Tibial nerve (tissue), 3 donors: ENCODE measurements at regions not wholly inside any gene's neighbourhood (a gene's known extent, or its start where the extent isn't known, plus 50 kb on each side); places are given as distances from the start of the nearest gene placed in this dataset.

Experiments used
- POLR2A ChIP-seq, 2 donors: fragments of 450-650 bp; IDR thresholded peaks; one replicate each; pipeline ENCODE4 v1.6.1; 2017; ENCODE audit warnings: antibody characterized with exemption in 2 of 2, mild to moderate bottlenecking in 2 of 2, moderate library complexity in 2 of 2
- TF ChIP-seq, protein P1 (sequence below), 5 experiments: fragments of 200-600 bp in 3 of 5; fragments of 450-650 bp in 2 of 5; sonication (generic) in 3 of 5; IDR thresholded peaks; one replicate each; pipeline ENCODE4 v1.5.1; 2016 to 2019; ENCODE audit warnings: antibody characterized with exemption in 5 of 5, mild to moderate bottlenecking in 3 of 5, moderate library complexity in 2 of 5

DNA sequence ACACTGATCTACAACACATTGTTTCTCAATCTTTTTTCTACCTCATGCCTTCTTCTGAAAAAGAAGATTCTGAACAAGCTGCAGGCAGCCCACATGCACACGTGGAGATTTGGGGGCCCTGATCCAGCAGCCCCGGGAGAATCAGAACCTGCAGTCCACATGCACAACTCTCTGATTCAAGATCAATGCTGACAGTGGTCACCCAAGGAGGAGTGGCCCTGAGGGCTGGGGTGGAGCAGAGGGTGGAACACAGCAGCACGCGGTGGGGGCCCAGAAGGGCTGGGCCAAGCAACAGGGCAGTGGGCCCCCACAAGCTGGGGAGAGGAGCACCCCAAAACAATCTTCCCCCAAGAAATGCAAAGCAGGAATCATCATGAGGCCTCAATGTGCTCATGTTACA is 202.1 kb upstream of the NSMCE3 start:
- TF ChIP-seq, protein P1, sequence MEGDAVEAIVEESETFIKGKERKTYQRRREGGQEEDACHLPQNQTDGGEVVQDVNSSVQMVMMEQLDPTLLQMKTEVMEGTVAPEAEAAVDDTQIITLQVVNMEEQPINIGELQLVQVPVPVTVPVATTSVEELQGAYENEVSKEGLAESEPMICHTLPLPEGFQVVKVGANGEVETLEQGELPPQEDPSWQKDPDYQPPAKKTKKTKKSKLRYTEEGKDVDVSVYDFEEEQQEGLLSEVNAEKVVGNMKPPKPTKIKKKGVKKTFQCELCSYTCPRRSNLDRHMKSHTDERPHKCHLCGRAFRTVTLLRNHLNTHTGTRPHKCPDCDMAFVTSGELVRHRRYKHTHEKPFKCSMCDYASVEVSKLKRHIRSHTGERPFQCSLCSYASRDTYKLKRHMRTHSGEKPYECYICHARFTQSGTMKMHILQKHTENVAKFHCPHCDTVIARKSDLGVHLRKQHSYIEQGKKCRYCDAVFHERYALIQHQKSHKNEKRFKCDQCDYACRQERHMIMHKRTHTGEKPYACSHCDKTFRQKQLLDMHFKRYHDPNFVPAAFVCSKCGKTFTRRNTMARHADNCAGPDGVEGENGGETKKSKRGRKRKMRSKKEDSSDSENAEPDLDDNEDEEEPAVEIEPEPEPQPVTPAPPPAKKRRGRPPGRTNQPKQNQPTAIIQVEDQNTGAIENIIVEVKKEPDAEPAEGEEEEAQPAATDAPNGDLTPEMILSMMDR (IDR thresholded peaks at IDR 0.05): no peak
- no peak for TF ChIP-seq POLR2A (IDR thresholded peaks at IDR 0.05)
